Activated naive CD8-positive, alpha-beta T cell treated with anti-CD3 and anti-CD28 coated beads, Interleukin-2, amount 10 ng/mL, durations not matched to agents 7 days and 5 days (primary cell): ENCODE measurements at regions not wholly inside any gene's neighbourhood (a gene's known extent, or its start where the extent isn't known, plus 50 kb on each side); places are given as distances from the start of the nearest gene placed in this dataset.

Source experiments
- ATAC-seq: fragments of 150-1000 bp; cut with Tn5 transposase; one replicate; pipeline ENCODE4 v1.10.0; 2021; ENCODE audit warnings: low read depth, moderate library complexity
- POLR2A ChIA-PET: fragments of 350-600 bp; sonication (Branson Sonifier 250); formaldehyde crosslinking; loops from one replicate; lab custom pipeline; 2021; ENCODE audit warnings: antibody characterized with exemption; lab: Charles Lee
- DNase-seq: peaks from one replicate; pipeline ENCODE4 v3.0.0; 2021
- H3K27ac Mint-ChIP-seq: one replicate; pipeline ENCODE4 v1.8.0; 2022; ENCODE audit warnings: mild to moderate bottlenecking, mixed read lengths
- H3K27me3 Mint-ChIP-seq: one replicate; pipeline ENCODE4 v1.8.0; 2022; ENCODE audit warnings: mild to moderate bottlenecking, moderate library complexity, mixed read lengths
- H3K36me3 Mint-ChIP-seq: one replicate; pipeline ENCODE4 v1.8.0; 2021; ENCODE audit warnings: mild to moderate bottlenecking, mixed read lengths
- H3K4me1 Mint-ChIP-seq: one replicate; pipeline ENCODE4 v1.8.0; 2021; ENCODE audit warnings: mixed read lengths
- H3K4me3 Mint-ChIP-seq: one replicate; pipeline ENCODE4 v1.8.0; 2022; ENCODE audit warnings: mild to moderate bottlenecking, moderate library complexity, mixed read lengths
- H3K9me3 Mint-ChIP-seq: one replicate; pipeline ENCODE4 v1.8.0; 2021; ENCODE audit warnings: mixed read lengths

DNA sequence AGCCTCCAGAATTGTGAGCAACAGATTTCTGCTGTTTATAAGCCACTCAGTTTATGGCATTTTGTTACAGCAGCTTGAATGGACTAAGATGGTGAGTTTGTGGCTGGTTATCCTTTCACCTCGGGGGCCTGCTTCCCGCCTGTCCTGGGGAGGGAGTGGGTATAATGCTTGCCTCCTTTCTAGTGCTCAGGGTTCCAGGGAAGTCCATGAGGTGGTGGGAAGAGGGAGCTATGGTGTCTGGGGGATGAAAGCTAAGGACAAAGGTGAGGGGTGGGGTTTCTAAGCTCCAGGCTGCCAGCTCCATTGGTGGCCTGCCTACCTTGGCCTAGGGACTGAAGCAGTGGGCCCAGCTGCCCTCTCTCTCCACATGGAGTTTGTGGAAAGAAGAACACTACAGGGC is 50.2 kb upstream of the SDK2 start:
- H3K4me3 Mint-ChIP-seq, result no peak overlapping the region
- DNase-seq (no peak), ATAC-seq (no peak)
- POLR2A ChIA-PET, result no interaction called here
- H3K27me3 Mint-ChIP-seq, result peaks cover 12% of the 10 kb centered on the region
- peaks cover 6% of the 10 kb centered on the region for H3K4me1 Mint-ChIP-seq
- H3K36me3 Mint-ChIP-seq, result no peaks in the 10 kb centered on the region
- H3K9me3 Mint-ChIP-seq, result peaks cover 10% of the 10 kb centered on the region
- H3K27ac Mint-ChIP-seq, result no peak overlapping the region

DNA sequence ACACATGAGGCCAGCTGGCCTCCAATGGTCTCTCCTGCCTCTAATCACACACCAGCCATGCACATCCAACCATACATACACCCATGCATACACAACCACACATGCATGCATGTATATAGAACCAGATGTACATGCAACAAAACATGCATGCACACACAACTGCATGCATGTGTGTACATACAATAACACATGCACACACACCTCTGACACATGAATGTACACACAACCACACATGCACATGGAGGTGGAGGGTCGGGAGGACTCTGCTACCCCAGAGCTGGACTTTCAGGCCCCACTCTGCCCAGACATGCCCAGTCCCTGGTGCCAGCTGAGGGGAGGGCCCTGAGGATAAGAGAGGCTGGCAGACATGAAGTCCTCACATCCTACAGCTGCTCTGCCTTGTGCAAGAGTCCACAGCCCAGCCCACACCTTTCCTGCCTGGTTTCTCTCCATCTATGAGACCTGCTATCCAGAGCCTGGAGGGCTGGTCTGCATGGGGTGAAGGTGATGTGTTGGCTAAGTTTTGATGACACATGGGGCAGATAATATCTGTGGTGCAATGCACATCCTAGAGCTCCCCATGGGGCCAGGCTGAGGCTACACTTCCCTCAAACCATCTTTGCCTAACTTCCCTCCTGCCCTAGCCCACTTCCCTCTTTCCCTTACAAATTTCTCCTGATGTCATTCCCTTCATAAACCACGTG is 50.9 kb upstream of the SDK2 start:
- POLR2A ChIA-PET, result no interaction called here
- Mint-ChIP-seq H3K27ac (peak overlapping the region; percentile 52), H3K9me3 (peaks cover 10% of the 10 kb centered on the region), H3K4me1 (peaks cover 6% of the 10 kb centered on the region), H3K27me3 (peaks cover 10% of the 10 kb centered on the region), H3K4me3 (no peak overlapping the region), H3K36me3 (no peaks in the 10 kb centered on the region)
- DNase-seq (no peak), ATAC-seq (no peak)

- Mint-ChIP-seq H3K4me3 (no peak overlapping the region), H3K9me3 (peaks cover 10% of the 10 kb centered on the region), H3K4me1 (peaks cover 6% of the 10 kb centered on the region), H3K36me3 (no peaks in the 10 kb centered on the region), H3K27me3 (peaks cover 10% of the 10 kb centered on the region), H3K27ac (no peak overlapping the region)
- POLR2A ChIA-PET, result no interaction called here
- DNase-seq (no peak), ATAC-seq (no peak)
Observed at GRCh38 chr17:73696251-73696650, 52.0 kb upstream of the SDK2 start.

DNA sequence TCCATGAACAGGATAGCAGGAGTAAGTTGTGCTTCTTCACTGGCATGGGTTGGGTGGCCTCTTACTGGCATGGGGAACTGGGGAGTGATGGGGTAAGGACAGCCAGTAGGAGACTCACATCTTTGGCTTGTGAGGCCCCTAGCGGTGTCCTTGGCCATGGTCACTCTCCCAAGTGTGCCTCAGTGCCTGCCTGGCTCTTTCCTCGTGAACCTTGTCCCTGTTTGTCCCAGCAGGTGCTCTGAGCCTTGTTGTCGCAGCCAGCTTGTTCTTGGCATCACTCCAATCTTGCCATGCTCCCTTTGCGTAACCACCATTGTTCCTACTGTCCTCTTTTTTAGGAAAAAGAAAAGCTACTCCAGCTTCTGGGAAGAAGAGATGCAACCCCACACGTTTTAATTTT is 53.6 kb upstream of the SDK2 start:
- POLR2A ChIA-PET, result no interaction called here
- no peaks in the 10 kb centered on the region for H3K36me3 Mint-ChIP-seq
- H3K27ac Mint-ChIP-seq, result no peak overlapping the region
- no peak for ATAC-seq
- H3K4me3 Mint-ChIP-seq, result no peak overlapping the region
- no peak for DNase-seq
- H3K4me1 Mint-ChIP-seq, result peaks cover 9% of the 10 kb centered on the region
- peaks cover 15% of the 10 kb centered on the region for H3K27me3 Mint-ChIP-seq
- peaks cover 10% of the 10 kb centered on the region for H3K9me3 Mint-ChIP-seq

DNA sequence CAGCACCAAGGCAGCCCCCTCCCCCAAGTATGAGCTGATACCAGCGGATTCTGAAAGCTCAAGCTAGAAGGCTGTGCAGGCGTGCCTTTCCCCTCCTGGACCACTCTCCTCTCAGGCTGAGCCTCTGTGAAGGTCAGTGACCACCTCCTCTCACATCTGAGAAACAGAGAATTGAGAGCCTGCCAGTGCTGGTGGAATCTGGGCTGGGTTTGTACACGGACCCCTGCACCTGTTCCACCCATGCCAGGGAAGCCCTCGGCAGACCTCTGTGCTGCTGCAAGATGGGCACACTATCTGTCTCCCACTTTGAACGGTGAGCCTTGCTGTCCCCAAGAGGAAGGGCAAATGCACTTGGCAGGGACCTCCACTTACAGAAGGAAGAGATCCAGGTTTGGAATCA is 54.7 kb upstream of the SDK2 start:
- Mint-ChIP-seq H3K4me1 (peaks cover 9% of the 10 kb centered on the region), H3K27me3 (peaks cover 13% of the 10 kb centered on the region), H3K36me3 (no peaks in the 10 kb centered on the region), H3K9me3 (peaks cover 10% of the 10 kb centered on the region), H3K4me3 (no peak overlapping the region), H3K27ac (no peak overlapping the region)
- DNase-seq (no peak), ATAC-seq (no peak)
- POLR2A ChIA-PET, result no interaction called here

- no peak overlapping the region for H3K4me3 Mint-ChIP-seq
- H3K27ac Mint-ChIP-seq, result no peak overlapping the region
- no peak for DNase-seq
- no peaks in the 10 kb centered on the region for H3K36me3 Mint-ChIP-seq
- ATAC-seq, result no peak
- no peaks in the 10 kb centered on the region for H3K9me3 Mint-ChIP-seq
- peaks cover 4% of the 10 kb centered on the region for H3K4me1 Mint-ChIP-seq
- H3K27me3 Mint-ChIP-seq, result peaks cover 18% of the 10 kb centered on the region
- POLR2A ChIA-PET, result interaction anchor here (0.9 kb wide), 1 partner anchor 9 kb away, joined by 3 read pairs; no protein-coding TSS in a partner anchor
Observed at GRCh38 chr17:73701701-73702100, 57.5 kb upstream of the SDK2 start.

- no peak for ATAC-seq
- POLR2A ChIA-PET, result no interaction called here
- DNase-seq, result no peak
- Mint-ChIP-seq H3K9me3 (no peaks in the 10 kb centered on the region), H3K27me3 (peaks cover 16% of the 10 kb centered on the region), H3K36me3 (no peaks in the 10 kb centered on the region), H3K4me1 (peaks cover 3% of the 10 kb centered on the region), H3K4me3 (no peak overlapping the region), H3K27ac (no peak overlapping the region)
Observed at GRCh38 chr17:73703192-73703591, 58.9 kb upstream of the SDK2 start.

GRCh38 chr17:73703917-73704316 is 59.7 kb upstream of the SDK2 start:
- POLR2A ChIA-PET, result no interaction called here
- no peak for DNase-seq
- Mint-ChIP-seq H3K27ac (no peak overlapping the region), H3K4me3 (no peak overlapping the region), H3K36me3 (no peaks in the 10 kb centered on the region), H3K9me3 (no peaks in the 10 kb centered on the region), H3K4me1 (peaks cover 3% of the 10 kb centered on the region), H3K27me3 (peaks cover 23% of the 10 kb centered on the region)
- no peak for ATAC-seq

DNA sequence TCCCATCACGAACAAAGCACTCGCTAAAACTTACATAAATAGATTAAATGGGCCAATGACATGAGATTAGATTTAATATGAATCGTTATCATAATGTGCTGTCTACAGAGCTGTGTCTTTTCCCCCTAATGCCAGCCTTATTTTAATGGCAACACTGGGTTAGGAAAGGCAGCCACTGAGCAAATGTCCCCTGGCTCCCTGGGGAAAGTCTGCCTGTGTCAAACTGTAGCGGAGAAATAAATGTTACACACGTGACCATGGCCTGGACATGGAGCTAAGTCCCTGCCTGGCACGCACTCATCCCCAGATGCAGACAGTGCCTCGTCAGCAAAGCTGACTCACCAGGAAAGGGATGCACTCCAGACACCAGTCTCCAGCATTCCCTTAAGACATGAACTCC is 61.3 kb upstream of the SDK2 start:
- no peaks in the 10 kb centered on the region for H3K36me3 Mint-ChIP-seq
- H3K27ac Mint-ChIP-seq, result no peak overlapping the region
- H3K4me3 Mint-ChIP-seq, result no peak overlapping the region
- no peaks in the 10 kb centered on the region for H3K9me3 Mint-ChIP-seq
- DNase-seq, result no peak
- no peak for ATAC-seq
- H3K27me3 Mint-ChIP-seq, result peaks cover 24% of the 10 kb centered on the region
- POLR2A ChIA-PET, result no interaction called here
- peaks cover 7% of the 10 kb centered on the region for H3K4me1 Mint-ChIP-seq

GRCh38 chr17:73706428-73706827 is 62.2 kb upstream of the SDK2 start:
- H3K4me1 Mint-ChIP-seq, result peaks cover 12% of the 10 kb centered on the region
- no peaks in the 10 kb centered on the region for H3K9me3 Mint-ChIP-seq
- H3K4me3 Mint-ChIP-seq, result no peak overlapping the region
- no peak for ATAC-seq
- peaks cover 24% of the 10 kb centered on the region for H3K27me3 Mint-ChIP-seq
- H3K27ac Mint-ChIP-seq, result no peak overlapping the region
- DNase-seq, result no peak
- POLR2A ChIA-PET, result no interaction called here
- no peaks in the 10 kb centered on the region for H3K36me3 Mint-ChIP-seq

GRCh38 chr17:73706858-73707257 is 62.6 kb upstream of the SDK2 start:
- peaks cover 12% of the 10 kb centered on the region for H3K4me1 Mint-ChIP-seq

DNA sequence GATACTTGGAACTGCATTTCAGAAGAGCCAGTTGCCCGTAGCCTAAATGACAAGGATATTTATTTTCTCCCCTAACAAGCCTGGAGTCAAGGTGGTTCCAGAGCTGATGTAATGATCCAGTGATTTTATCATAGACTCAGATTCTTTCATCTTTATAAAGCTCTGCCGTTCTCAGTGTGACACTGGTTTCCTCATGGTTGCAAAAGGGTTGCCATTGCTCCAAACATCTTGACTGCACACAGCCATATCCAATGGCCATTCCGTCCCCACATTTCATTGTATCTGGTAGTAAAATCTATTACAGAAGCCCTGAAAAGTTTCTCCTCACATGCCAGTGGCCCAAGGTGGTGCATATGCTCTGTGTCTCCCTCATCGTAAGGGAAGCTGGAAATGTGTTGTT is 63.1 kb upstream of the SDK2 start:
- H3K27ac Mint-ChIP-seq, result no peak overlapping the region
- H3K4me1 Mint-ChIP-seq, result peaks cover 9% of the 10 kb centered on the region
- ATAC-seq (no peak), DNase-seq (no peak)
- POLR2A ChIA-PET, result no interaction called here
- H3K4me3 Mint-ChIP-seq, result no peak overlapping the region
- peaks cover 19% of the 10 kb centered on the region for H3K27me3 Mint-ChIP-seq
- no peaks in the 10 kb centered on the region for H3K36me3 Mint-ChIP-seq
- no peaks in the 10 kb centered on the region for H3K9me3 Mint-ChIP-seq

More at GRCh38 chr17:73706858-73707257, 62.6 kb upstream of the SDK2 start:
- DNase-seq (no peak), ATAC-seq (no peak)
- Mint-ChIP-seq H3K27me3 (peaks cover 21% of the 10 kb centered on the region), H3K27ac (no peak overlapping the region), H3K36me3 (no peaks in the 10 kb centered on the region), H3K9me3 (no peaks in the 10 kb centered on the region), H3K4me3 (no peak overlapping the region)
- POLR2A ChIA-PET, result no interaction called here

DNA sequence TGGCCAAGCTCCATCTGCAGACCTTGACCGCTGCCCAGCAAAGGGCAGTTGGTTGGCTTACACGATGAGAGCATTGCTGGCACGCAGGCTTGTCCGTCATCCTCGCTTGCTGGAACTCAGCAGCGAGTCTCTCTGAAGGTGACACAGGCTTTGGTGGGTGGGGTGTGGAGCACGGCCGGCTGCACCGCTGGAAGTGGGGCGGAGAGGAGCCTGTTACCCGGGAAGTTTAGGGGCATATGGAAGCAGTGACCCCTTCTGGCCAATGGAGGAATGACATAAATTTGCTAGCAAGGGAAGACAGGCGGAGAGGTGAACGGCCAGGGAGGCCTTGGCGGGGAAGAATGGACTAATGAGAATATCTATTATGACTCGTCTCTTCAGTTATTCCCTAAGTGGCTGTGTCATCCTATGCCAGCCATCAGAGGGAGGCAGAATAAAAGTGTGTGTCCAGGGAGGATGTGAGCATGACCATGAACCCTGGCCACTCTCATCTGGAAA is 65.9 kb upstream of the SDK2 start:
- Mint-ChIP-seq H3K27me3 (peaks cover 19% of the 10 kb centered on the region), H3K36me3 (no peaks in the 10 kb centered on the region)
- POLR2A ChIA-PET, result interaction anchor here (1.4 kb wide), 1 partner anchor 63 kb away, joined by 3 read pairs; no protein-coding TSS in a partner anchor

GRCh38 chr17:73711184-73711583 is 66.9 kb upstream of the SDK2 start:
- Mint-ChIP-seq H3K36me3 (no peaks in the 10 kb centered on the region), H3K4me1 (peaks cover 9% of the 10 kb centered on the region), H3K9me3 (no peaks in the 10 kb centered on the region), H3K27me3 (peaks cover 23% of the 10 kb centered on the region), H3K4me3 (no peak overlapping the region), H3K27ac (peak overlapping the region; percentile 22)
- POLR2A ChIA-PET, result interaction anchor here (1.2 to 1.4 kb wide), 2 partner anchors 59 to 64 kb away, joined by 3 read pairs; no protein-coding TSS in a partner anchor
- no peak for DNase-seq
- peak; percentile 15 for ATAC-seq

More for the DNA sequence above, 65.9 kb upstream of the SDK2 start:
- H3K4me3 Mint-ChIP-seq, result no peak overlapping the region
- H3K4me1 Mint-ChIP-seq, result peaks cover 9% of the 10 kb centered on the region
- DNase-seq, result peak; percentile 61
- no peaks in the 10 kb centered on the region for H3K9me3 Mint-ChIP-seq
- peak; percentile 70 for ATAC-seq
- peak overlapping the region; percentile 6 for H3K27ac Mint-ChIP-seq
